Fibroblast of peridontal ligament (primary cell): ENCODE measurements at regions not wholly inside any gene's neighbourhood (a gene's known extent, or its start where the extent isn't known, plus 50 kb on each side); places are given as distances from the start of the nearest gene placed in this dataset.

ENCODE experiments used
- DNase-seq: peaks from one replicate; pipeline ENCODE4 v3.0.0-alpha.2; 2010; ENCODE audit errors: extremely low read depth

DNA sequence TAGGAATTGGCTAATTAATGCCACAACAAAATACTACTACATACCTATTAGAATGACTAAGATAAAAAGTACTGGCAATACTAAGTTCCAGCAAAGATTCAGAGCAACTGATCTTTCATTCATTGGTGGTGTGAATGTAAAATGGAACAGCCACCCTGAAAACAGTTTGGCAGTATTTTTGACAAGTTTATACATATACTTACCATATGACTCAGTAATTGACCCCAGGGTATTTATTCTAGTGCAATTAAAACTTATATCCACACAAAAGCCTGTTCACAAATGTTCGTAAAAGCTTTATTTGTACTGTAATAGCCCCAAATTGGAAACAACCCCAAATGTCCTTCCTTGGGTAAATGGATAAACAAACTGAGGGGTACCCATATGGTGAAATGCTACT, 270.8 kb upstream of the ACTBL2 start:
- DNase-seq: no peak

DNA sequence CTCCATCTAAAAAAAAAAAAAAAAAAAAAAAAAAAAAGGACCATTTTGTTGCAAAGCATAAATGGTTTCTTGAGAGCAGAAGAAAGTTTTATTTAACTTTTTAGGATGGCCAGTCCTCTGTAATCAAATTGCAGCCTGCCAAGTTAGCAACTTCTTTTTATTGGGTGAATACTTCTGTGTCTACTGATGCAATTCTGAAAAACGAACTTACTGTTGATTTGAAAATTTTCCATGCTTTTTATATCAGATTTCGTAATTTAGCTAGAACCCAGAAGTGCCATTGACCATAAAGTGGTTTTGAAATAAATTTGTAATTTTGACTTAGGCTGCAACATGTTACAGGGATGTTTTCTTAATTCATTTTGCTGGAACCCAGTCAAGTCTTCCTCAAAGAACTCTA, 269.1 kb upstream of the ACTBL2 start:
- peak; percentile 82 for DNase-seq

DNA sequence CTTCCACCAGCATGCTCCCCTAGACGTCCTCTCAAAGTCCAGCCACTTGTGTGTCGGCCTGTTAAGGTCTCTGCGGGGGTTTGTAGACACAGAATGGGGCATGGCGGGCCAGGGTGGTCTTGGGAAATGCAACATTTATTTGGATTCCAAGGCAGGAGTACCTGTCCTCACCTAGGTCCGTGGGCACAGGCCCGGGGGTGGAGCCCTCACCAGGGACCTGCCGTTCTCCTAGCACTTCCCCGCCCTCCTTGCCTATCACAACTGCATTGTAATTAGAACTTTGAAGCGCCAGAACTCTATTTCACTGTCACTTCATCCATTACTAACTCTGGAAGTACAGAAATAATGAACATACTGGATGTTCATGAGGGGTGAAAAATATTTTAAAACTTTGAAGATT, 268.3 kb upstream of the ACTBL2 start:
- DNase-seq: no peak

DNA sequence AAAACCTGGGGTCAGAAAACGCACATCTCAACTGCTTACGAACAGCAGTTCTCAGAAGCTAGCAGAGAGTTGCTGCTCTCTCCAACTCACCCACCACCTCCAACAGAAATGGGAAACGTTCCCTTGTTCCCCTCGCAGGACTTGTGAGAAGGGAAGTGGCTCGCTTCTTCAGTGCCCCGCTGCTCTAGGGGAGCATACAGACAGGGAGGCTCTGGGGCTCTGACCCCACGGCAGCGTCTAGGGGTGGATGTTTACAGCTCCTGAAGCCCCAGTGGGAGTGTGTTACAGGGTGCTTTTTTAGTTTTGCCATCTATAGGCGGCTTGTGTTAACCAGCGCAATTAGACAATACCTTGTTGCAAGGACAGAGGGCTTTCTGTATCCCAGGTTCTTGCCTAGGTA, 267.7 kb upstream of the ACTBL2 start:
- DNase-seq: no peak

DNA sequence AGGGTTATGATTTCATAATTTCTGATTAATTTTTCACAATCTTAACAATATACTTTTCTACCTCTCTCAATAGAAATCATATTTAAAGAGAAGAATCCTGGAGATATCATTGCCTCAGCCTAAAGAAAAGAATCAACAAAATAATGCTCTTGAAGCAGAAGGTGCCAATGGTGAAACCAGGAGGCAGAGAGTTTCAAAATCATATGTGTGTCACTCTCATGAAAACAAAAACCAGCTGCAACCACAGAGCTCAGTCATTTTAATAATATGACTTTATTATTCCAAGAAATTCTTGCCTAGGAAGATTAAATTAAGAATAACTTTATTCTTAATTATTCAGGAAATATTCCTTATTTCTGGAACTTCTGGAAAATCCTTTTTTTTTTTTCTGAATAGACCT, 266.8 kb upstream of the ACTBL2 start:
- peak; percentile 67 for DNase-seq

DNA sequence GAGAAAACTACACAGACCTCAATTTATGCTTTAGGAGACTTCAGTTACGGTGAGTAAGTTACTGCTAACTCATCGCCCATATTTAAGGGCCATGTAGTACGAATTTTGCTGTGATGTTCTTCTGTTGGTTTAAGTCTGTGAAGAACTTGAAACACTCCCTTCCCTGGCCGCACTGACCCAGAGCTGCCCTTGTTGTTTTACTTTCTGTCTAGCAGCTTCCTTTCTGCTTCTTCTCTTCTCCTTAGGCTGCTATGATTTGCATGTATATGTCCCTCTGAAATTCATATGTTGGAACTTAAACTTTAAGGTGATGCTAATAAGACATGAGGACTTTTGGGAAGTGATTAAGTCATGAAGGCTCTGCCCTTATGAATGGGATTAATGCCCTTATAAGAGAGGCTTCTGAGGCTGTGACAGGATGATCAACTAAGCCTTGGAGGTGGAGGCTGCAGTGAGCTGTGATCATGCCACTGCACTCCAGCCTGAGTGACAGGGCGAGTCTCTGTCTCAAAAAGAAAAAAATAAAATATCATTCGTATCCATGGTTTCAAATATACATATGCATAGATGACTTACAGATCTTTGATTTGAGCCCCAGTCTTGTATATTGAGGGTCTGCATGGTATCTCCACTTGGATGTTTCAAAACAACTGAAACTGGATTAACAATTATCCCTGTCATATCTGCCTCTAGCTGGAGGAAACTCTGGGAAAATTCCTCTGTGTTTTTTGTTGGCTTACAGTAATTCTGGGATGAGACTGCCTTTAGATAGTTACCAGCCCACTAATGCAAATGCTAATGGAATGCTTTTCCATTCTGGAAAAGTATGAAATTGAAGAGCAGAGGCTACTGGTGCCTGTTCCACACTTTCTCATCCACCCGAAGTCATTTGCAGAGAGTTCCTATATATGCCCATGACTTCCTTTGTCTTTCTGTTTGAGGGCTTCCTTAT, 263.4 kb upstream of the ACTBL2 start:
- no peak for DNase-seq

DNA sequence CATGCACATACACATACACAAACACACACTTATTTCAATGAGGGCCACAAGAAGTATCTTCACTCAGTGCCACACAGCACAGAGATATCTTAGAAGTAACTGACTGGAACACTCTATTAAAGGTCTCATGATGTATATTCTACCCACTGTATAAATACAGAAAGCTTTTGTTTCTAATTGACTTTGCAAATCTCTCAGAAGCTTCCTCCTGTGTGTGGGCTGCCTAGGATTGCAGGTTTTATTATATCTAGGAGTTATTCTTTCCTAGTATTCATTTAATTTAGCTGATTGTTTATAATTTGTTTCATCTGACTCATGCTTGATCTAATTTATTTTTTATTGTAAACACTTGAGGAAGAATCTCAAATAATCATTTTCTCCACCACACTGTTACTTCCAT, 262.4 kb upstream of the ACTBL2 start:
- no peak for DNase-seq

DNA sequence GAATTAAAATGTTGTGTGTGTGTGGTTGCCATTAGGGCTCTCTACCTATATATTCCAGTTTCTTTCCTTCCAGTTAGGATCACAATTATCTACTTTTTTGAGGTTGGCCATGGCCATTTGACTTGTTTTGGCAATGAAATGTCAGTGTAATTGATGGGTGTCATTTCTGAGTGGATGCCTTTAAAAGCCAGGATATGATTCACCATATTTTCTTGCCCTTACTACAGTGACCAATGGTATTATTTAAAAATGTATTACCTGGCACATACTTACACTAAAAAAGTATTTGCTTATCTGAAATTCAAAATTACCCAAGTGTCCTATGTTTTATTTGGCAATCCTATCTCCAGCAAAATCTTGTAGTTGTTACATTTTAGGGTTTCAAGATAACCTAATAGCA, 258.7 kb upstream of the ACTBL2 start:
- no peak for DNase-seq

DNA sequence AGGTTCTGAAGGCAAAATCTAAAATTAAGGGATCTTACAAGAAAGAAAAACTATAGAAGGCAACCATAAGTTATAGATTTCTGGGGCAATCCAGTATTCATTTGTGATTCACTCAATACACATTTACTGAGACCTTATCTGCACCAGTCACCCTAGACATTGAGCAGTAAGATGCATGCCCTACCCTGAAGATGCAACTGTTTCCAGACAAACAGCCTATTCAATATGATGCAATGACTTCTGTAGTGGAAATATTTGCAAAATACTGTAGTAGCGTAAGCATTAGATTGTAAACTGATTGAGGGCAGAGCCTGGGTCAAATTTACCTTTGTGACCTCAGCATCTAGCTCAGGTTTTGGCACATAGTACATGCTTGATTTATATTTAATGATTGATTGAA, 256.2 kb upstream of the ACTBL2 start:
- no peak for DNase-seq

DNA sequence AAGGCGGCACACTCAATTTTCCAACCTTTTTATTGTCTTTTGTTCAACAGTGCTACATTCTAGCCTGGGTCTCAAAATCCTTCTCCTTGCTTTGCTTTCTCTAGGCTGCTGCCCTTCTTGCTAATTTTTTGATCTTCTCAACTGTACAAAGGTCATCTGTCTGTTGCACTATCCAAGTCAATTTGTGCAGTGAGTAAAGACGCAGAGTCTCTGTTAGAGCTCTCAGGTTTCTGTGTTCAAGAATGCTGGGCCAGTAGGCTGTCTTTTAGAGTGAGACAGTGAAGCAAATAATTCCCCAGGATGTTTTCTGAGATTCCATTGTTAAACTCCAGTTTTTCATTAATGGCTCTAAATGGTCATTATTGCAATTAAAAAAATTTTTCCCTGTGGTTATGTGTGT, 255.7 kb upstream of the ACTBL2 start:
- no peak for DNase-seq

DNA sequence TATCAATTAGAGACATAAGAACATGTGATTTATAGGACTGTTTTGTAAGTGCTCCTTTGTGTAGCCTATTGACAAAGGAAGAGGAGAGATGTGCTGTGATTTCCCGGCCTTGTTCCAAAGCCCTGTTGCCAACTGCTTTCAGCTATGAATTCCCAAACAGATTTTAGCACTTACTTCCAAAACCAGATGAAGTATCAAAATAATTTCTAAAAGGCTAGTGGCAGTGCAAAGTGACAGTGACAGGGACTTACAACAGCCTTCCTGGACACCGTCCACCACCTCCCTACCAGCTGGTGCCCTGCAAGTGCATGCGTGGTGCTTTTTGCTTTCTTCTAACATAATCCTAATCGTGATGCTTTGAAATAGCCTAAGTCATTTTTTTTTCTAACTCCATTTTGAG, 254.1 kb upstream of the ACTBL2 start:
- DNase-seq: no peak

DNA sequence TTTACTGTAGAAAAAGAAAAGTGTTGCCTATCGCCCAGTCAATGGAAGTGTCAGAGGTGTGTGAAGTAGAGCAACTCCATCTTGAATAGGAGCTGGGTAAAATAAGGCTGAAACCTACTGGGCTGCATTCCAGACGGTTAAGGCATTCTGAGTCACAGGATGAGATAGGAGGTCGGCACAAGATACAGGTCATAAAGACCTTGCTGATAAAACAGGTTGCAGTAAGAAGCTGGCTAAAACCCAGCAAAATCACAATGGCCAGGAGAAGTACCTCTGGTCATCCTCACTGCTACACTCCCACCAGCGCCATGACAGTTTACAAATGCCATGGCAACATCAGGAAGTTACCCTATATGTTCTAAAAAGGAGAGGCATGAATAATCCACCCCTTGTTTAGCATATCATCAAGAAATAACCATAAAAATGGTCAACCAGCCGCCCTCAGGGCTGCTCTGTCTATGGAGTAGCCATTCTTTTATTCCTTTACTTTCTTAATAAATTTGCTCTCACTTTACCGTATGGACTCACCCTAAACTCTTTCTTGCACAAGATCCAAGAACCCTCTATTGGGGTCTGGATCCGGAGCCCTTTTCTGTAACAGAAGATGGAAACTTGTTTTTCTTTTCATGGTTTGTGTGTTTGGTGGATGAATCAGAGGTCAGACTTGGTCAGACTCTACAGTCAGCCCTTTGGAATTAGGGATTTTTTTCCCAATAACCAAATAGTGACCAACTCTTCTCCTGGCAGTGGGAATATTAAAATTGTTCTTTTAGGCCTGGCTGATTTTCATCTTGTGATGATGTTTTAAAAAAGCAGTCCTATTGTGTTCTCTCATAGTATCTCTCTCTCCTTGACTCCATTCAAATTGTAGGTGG, 252.9 kb upstream of the ACTBL2 start:
- peak; percentile 94 for DNase-seq

DNA sequence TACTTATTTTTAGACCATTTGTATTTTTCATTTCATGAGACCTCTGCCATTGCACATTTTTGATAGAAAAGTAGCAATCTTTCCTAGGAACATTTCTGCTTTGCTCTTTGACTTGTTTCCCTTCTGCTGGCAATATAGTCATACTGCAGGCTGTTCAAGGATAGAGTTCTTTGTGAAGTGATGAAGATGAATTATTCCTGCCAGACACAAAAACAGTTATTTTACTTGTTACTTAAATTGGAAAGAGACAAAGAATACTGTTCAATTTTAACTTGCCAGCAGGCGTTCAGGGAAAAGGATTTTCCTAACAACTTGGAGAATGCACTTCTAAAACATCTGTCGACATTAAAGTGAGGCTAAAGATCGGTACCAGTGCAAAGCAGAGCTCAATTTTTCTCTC, 251.7 kb upstream of the ACTBL2 start:
- no peak for DNase-seq

DNA sequence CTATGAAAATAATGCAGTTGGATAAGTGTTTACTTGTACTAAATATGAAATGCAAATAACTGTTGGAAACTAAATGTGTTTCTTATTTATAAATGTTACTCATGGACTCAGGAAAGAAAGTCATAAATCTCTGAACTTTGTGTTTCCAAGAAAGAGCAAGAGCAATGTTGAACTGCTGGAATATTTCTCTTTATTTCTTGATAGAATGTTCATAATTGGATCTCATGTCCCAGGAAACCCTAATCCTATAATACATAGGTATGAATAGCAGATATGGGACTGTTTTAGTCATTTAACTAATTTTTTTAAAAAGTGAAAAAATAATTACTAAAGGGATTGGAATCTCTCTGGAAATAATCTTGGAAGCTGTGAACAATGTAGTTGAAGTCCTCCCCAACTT, 245.0 kb upstream of the ACTBL2 start:
- DNase-seq: no peak

DNA sequence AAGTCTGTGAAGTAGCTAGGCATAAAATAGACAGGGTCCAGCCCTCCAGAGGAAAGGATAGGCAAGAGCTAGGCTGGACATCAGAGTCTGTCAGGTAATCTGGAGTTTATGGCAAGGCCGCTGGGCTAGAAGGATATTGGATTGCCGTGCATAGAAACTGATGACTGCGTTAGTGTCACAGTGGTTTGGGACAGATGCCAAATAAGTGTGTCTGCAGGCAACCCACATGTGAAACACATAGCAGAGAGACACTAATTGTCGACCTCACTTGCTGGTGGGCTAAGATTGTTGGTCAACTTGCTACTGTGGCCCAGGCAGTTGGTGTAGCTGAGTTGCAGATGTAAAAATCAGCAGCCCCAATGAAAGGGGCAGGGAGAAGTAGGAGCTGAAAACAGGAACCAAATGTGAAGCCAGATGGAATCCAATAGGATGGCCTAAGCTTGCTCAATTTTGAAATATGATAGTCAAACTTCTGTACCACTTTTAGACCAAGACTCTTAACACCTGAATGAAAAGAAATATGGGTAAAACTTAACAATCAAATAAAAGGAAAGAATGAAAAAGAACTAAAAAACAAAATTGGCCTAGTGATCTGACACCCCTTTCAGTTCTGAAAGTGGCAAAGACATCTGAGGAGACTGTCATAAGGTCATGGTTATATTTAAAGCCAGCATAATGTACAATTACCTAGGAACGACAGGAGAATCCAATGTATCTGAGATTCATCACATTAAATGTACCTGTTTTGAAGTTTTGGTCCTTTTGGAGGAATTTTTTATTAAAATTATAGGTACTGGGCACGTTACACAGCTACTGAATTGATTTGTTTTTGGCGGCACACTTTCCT, 243.3 kb upstream of the ACTBL2 start:
- DNase-seq: no peak

DNA sequence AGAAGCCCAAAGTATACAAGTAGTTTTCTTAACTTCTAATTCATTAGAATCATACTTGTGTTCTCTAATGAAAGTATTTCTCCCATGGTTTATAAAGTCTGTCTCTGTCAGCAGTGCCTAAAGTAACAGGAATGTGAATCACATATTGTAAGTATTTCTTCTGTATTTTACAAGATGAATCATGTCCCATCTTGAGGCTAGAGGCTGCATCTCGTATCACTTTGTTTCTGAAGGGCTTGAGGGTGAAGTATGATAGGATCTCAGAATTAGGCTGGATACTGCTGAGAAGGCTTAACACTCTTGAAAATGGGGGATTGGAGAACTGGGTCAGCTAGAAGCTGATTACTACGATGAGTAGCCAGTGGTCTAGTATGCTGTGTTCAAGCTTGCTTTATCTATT, 242.2 kb upstream of the ACTBL2 start:
- DNase-seq: peak; percentile 65

DNA sequence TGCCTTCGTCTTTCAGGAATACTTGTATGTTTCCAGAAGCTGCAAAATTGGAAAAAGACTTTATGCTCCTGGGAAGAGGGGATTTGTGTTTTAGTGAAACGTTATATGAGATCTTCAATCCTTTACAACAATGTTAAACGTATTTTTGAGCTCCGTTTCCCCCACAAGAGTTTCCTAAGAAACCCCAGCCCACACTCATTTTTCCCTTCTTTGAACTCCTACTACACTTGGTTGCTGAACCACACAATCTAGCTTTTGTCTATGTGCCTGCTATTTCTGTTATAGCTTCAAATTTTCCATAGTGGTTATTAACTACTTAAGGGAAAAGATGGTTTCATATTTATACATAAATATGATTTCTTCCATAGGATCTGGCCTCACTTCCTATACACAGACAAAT, 238.6 kb upstream of the ACTBL2 start:
- no peak for DNase-seq

DNA sequence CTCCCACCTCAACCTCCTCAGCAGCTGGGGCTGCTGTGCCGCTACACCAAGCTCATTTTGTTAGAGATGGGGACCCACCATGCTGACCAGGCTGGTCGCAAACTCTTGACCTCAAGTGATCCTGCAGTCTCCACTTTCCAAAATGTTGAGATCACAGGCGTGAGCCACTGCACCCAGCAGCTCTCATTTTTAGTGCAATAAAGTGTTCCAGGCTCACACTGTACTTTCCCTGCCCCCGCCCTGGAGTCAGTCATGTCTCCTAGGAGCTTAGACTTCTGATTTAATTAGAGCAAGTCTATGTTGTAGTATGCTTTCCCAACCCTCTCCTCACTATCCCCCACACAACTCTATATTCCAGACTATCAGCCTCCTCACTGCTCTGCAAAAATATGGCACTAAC, 238.0 kb upstream of the ACTBL2 start:
- no peak for DNase-seq

DNA sequence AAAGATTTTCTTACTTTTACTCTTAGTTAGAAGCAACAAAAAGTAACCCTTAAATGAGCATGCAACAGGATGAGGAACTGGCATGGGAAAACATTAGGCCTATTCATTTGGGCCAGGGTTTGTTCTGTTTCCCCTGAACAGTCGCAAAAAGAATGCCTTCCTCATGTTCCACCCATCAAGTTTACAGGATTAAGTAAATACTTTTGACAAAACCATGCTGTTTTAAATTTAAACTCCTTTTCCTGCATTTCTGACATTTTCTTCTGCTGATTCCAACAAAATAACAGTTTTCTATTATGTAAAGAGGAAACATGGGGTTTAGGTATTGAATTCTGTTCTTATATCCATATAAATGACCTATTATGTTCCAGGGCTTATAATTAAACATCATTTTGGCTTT, 236.6 kb upstream of the ACTBL2 start:
- DNase-seq: peak; percentile 57

DNA sequence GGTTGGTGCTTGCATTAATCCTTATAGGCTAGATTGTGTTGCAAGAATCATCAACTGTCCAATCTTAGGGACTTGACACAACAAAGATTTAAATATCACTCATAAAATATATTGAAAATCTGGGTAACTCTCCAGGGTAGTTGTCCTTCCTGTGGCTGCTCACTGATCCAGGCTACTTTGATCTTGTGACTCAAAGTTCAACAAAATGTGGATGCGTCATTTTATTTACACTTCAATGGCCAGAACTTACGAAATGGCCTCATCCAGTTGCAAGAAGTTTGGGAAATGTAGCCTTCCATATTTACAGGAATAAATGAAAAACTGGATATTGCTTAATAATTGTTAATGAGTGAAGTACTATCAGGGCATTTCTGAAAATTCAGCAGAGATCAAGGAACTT, 235.5 kb upstream of the ACTBL2 start:
- DNase-seq: peak; percentile 63

DNA sequence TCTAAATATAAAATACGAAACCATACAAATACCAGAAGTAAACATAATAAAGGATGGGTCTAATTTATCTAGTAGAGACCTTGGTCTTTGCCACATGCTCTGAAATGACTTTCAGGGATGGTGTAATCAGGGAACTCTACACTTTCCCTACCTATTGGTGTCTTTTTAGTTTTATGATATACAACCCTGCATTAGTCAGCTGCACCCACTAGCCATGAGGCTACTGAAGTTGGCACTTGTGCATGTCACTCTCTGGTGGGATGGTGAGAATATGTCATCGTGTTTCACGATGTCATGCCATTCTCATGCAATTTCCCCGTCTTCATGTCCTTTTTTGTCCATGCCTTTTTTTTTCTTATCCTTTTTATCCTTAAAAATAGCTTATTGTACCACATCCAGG, 234.9 kb upstream of the ACTBL2 start:
- no peak for DNase-seq

DNA sequence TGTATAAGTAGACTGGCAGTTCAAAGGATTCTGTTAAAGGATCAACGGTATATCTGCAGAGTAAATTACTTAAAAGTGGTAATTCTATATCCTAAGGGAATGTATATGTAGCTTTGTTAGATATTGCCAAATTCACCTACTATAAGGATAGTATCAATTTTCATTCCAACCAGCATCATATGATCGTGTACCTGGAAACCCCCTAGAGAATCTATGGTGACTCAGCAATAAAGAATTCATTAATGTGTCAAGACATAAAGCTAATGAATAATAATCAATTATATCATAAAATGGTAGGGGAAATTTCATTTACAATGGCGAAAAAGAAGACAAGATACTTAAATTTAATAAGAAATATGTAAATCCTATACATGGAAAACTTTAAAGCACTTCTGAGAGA, 234.1 kb upstream of the ACTBL2 start:
- DNase-seq: no peak
